Left renal cortex interstitium (tissue), 4 donors: ENCODE measurements at regions not wholly inside any gene's neighbourhood (a gene's known extent, or its start where the extent isn't known, plus 50 kb on each side); places are given as distances from the start of the nearest gene placed in this dataset.
"Not testable (repeated sequence)": the region's sequence is repeated elsewhere in the genome, so short reads cannot be mapped to it uniquely, and the experiment has no call there.

ENCODE experiments used
- DNase-seq, 4 donors: peaks; one replicate each; pipeline ENCODE4 v3.0.0-alpha.2; 2013; ENCODE audit warnings: low read depth in 4 of 4, low spot score in 2 of 4, missing footprints in 1 of 4

- DNase-seq = not testable (repeated sequence)
These were observed 110.1 kb downstream of the LAT start for GRCh38 chr16:29094729-29095624.

DNA sequence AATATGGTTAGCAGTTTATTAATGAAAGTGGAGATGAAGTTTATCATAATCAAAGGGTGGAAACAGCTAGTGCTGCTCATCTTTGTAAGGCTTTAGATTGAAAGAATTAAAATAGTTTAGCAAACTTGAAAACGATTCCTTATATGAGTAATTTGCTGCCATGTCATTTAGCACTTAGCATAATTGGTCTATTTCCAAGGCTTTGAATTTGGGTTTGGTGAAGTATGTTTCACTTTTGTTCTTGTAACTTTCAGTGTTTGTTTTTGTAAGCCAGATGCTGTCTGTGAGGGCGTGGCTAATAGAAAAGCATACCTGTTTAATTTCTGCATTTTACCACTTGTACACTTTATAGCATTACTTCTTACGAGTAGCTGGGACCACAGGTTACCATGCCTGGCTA lies 109.5 kb downstream of the LAT start:
- DNase-seq = not testable (repeated sequence)

DNA sequence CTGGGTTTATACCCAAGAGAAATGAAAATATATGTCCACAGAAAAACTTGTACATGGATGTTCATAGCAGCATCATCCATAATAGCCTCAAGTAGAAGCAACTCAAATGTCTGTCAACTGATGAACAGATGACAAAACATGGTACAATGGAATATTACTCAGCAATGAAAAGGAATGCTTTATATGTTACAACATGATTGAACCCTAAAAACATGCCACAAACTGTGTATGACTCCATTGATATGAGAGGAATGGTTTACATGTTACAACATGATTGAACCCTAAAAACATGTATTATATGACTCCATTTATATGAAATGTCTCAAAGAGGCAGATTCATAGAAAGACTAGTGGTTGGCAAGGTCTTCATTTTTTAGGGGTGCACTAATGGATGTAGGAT lies 104.8 kb downstream of the LAT start:
- not testable (repeated sequence) for DNase-seq

DNA sequence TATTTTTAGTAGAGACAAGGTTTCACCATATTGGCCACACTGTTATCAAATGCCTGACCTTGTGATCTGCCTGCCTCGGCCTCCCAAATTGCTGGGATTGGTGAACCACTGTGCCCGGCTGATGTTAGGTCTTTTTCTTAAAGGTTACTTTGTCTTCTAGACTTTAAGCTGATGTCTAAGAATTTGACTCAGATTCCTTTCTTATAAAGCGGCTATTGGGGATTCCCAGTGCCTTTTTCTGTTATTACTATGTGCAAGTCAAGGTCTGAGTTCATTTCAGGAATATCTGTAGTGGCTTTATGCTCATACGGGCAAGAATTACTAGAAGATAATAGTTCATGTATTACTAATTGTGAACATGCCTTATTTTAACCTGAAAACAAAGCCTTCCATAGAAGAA lies 102.8 kb downstream of the LAT start:
- not testable (repeated sequence) for DNase-seq

GRCh38 chr16:29081829-29082639 lies 97.2 kb downstream of the LAT start:
- not testable (repeated sequence) for DNase-seq

GRCh38 chr16:29074554-29075402 lies 89.9 kb downstream of the LAT start:
- not testable (repeated sequence) for DNase-seq

DNA sequence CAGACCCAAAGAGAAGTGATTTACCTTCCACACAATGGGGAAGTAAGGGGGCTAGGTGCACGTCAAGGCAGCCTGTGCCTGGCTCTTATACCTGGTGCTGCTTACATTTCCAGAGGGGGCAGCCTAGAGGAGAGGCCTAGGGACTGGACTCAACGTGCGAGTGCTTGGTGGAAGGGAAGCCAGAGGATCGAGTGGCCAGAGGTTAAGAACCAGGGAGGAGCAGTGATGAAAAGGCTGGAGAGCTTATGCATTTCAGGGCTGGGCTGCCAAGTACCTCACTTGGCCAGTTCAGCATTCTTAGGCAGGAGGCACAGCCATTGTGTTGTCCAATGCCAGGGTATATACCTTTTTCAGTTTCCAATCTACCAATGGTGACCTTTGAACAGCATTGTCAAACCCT lies 77.4 kb downstream of the LAT start:
- DNase-seq = not testable (repeated sequence)

DNA sequence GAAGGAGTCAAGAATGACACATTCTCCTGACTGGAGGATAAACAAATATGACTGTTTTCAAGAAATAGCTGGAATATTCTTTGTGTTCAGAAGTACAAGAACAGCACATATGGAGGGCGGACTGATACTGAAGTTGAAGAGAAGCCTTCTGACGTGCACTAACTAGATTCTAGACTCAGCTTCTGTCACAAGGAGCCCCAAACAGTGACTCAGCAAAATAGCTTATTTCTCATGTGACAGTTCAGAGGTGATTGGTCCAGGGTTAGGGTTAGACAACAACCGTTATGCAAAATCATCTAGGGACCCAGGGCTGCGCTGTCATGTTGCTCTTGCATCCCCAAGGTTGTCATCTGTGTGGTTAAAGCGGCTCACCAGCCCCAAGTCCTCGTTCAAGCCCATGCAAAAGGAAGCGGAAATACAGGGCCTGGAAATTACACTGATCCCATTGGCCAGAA lies 76.6 kb downstream of the LAT start:
- not testable (repeated sequence) for DNase-seq

DNA sequence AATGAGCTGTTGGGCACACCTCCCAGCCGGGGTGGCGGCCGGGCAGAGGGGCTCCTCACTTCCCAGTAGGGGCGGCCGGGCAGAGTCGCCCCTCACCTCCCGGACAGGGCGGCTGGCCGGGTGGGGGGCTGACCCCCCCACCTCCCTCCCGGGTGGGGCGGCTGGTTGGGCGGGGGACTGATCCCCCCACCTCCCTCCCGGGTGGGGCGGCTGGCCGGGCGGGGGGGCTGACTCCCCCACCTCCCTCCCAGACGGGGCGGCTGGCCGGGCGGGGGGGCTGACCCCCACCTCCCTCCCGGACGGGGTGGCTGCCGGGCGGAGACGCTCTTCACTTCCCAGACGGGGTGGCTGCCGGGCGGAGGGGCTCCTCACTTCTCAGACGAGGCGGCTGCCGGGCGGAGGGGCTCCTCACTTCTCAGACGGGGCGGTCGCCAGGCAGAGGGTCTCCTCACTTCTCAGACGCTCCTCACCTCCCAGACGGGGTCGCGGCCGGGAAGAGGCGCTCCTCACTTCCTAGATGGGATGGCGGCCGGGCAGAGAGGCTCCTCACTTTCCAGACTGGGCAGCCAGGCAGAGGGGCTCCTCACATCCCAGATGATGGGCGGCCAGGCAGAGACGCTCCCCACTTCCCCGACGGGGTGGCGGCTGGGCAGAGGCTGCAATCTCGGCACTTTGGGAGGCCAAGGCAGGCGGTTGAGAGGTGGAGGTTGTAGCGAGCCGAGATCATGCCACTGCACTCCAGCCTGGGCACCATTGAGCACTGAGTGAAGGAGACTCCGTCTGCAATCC lies 75.4 kb downstream of the LAT start:
- DNase-seq = not testable (repeated sequence)

DNA sequence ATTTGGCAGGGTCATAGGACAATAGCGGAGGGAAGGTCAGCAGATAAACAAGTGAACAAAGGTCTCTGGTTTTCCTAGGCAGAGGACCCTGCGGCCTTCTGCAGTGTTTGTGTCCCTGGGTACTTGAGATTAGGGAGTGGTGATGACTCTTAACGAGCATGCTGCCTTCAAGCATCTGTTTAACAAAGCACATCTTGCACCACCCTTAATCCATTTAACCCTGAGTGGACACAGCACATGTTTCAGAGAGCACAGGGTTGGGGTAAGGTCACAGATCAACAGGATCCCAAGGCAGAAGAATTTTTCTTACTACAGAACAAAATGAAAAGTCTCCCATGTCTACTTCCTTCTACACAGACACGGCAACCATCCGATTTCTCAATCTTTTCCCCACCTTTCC lies 74.7 kb downstream of the LAT start:
- DNase-seq = not testable (repeated sequence)
